GM19455 (cell line): ENCODE measurements at regions not wholly inside any gene's neighbourhood (a gene's known extent, or its start where the extent isn't known, plus 50 kb on each side); places are given as distances from the start of the nearest gene placed in this dataset.

Source experiments
- ATAC-seq: cut with Tn5 transposase; IDR thresholded peaks from one replicate; pipeline ENCODE4 v1.9.1; 2021; ENCODE audit not compliant: unreplicated experiment

DNA sequence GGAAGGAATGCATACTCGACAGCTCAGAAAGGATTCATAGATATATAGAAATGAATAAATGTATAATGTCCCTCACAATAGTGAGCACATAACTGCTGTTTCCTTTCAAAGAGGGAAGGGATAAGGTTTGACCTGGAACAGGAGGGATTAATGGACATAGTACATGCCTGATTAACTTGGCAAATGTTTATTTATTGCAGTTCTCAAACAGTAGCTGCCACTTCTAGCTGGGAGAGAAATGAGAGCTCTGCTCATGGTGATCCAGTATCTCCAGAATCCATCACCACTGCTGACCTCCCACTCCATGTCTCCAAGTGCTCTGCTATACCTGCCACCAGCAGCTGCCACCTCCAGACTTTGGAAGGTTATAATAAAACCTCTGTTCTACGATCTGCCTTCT, 108.1 kb downstream of the LRIG3 start:
- no peak for ATAC-seq

DNA sequence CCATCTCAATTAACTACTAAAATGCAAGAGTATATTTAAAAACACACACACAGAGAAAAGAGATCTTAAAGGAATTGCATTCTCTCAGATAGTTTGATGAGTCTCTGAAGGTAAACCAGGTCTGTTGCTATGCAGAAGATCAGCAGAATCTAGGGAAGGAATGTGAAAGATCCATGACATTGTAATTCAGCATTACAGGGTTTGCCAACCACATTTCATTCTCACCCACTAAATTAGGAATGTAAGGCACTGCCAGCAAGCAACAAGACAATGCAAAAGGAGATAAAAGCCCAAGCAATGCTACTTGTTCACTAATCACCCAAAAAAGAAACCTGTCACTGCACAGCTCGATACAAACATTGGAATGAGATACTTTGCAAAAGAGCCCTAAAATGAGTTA, 106.3 kb downstream of the LRIG3 start:
- ATAC-seq = no peak

DNA sequence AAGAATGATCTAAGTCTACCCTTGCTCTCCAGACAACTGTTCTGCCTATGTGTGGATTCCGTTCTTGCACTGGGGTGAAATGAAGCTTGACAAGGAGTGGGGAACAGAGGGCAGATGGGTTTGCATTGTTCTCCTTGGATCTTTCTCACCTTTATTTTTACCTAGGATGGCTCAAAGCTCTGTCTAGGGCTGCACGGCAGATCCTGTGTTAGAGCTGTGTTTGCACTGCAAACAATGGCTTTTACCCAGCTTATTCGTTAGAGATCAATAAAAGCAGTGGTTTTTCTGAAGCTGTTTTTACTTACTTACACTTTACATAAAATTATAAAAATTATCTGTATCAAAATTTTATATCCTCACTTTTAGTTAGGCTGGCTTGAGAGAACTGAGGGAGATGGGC, 105.1 kb downstream of the LRIG3 start:
- no peak for ATAC-seq

DNA sequence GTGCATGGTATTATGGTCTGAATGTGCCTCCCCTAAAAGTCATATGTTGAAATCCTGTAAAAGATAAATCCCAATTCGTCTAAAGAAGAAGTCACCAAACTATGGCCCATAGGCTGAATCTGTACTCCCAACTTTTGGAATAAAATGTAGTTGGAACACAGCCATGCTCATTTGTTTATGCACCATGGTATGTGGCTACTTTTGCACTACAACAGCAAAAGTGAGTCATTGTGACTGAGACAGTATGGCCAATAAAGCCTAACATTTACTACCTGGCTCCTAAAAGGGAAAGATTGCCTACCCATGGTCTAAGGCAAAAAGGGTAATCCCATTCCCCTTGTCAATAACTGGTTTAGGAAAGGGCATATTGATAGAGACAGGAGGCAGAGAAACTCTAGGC, 101.8 kb downstream of the LRIG3 start:
- no peak for ATAC-seq

DNA sequence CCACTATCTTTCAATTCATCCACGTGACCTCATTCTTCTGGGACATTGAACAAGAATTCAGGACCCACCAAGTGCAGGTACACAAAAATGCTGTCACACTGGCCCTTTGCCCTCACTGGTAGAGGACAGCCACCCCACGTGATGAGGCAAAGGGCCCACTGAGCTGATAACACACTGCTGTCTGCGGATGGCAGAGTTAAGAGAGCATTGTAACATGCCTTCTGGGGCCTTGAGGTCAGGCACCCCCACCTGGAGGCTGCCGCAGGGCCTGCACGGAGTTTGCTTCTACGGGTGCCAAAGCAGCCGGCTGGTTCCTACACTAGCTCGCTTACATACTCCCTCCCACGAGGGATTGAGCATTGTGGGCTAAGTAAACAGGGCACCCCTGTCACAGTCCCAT, 101.0 kb downstream of the LRIG3 start:
- ATAC-seq = no peak

DNA sequence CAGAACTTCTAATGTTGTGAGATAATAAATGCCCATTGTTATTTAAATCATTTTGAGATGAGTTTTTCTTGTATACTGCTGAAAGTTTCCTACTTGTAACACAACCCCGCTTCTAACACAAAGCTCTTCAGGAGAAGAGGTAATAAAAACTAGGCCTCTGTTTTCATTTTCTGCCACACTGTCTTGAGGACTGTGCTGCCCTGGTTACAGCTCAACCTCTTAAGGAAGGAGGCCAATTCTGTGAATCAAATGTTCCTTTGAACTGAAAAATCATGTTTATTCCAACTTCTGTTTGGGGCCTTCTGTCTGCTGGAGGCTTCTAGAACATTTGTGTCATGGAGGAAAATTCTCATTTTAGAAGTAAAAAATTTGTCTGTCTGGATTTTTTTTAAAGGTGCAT, 100.3 kb downstream of the LRIG3 start:
- no peak for ATAC-seq
